RKO (cell line): ENCODE measurements at regions not wholly inside any gene's neighbourhood (a gene's known extent, or its start where the extent isn't known, plus 50 kb on each side); places are given as distances from the start of the nearest gene placed in this dataset.

Experiments used
- DNase-seq: peaks from one replicate; pipeline ENCODE4 v3.0.0-alpha.2; 2016; ENCODE audit warnings: low spot score

DNA sequence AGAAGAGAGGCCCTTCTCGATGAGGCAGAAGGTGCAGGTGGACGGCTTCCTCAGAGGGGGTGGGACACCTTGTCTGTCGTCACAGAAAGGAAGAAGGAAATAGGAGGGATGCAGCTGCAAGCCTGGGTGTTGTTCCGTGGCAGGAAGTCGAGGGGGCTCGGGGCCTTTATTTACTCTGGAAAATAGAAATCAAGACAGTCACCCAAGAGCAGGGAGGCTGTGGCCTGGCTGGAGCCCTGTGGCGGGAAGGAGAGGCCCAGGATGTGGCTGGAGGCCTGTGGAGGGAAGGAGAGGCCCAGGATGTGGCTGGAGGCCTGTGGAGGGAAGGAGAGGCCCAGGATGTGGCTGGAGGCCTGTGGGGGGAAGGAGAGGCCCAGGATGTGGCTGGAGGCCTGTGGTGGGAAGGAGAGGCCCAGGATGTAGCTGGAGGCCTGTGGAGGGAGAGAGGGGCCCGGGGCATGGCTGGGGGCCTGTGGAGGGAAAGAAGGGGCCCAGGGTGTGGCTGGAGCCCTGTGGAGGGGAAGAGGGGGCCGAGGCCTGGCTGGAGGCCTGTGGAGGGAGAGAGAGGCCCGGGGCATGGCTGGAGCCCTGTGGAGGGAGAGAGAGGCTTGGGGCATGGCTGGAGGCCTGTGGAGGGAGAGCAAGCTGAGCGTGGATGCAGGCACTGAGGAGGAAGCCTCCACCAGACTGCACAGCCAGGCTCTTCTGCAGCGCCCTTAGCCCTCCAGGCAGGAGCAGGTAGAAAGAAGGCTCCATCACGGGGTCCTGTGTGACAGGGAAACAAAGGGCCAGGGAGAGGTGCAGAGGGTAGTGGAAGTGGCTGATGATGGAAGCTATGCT is 97.3 kb upstream of the SFMBT2 start:
- DNase-seq: no peak

DNA sequence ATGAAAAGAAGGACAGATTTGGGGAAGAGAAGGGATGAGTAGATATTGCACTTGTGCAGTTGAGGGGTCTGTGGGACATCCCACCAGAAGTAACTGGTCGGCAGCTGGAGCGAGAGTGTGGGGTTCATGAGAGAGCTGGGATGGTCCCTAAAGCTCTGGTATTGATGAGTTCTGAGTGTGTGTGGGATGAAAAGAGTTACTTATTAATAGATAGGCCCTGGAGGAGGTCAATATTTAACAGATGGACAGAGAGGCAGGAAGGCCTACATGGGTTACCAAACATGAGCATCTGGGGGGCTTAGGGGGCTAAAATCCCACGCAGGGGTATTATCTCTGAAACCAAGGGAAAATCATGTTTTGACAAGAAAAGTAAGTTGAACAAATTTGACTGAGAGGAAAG is 95.7 kb upstream of the SFMBT2 start:
- no peak for DNase-seq

DNA sequence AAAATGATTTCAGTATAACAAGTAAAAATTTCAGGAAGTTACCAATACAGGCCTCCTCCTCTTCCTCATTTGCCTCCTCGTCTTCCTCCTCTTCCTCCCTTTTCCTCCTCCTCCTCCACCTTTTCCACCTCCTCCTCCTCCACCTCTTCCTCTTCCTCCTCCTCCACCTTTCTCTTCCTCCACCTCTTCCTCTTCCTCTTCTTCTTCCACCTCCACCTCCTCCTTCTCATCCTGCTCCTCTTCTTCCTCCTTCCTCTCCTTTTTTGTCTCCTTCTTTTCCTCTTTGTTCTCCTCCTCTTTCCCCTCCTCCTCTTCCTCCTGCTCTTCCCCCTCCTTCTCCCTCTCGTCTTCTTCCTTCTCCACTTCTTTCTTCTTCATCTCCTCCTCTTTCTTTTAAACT is 94.4 kb upstream of the SFMBT2 start:
- DNase-seq: no peak

DNA sequence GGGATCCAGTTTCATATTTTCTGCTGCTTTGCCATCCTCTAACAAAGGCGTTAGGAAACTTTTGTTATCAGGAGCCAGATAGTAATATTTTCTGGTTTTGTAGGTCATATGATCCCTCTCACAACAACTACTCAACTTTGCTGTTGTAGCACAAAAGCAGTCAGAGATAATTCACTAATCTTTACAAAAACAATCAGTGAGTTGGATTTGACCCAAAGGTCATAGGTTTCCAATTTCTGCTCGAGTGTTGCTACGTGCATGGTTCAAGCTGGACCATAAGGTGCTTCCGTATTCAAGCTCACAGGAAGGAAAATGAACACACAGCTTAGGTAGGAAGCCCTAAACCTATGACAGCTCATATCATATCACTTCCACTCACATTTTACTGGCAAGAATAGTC is 92.4 kb upstream of the SFMBT2 start:
- no peak for DNase-seq

DNA sequence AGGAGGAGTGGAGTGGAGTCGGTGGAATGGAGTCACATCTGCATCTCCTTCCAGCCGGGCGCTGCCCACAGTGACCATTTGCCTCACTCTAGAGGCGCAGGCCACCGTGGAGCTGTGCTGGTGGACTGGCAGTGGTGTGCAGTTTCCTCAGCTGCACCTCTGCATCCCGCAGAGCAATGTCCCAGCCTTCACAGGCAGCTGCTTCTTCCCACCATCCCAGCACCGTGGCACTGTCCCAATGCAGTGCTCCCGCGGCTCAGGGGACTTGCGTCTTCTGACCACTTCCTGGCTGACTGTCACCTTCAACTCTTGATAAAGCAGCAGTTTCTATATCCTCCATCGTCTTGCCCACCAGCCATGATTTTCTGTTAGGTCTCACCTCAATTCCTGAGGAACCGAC is 90.3 kb upstream of the SFMBT2 start:
- DNase-seq: no peak

DNA sequence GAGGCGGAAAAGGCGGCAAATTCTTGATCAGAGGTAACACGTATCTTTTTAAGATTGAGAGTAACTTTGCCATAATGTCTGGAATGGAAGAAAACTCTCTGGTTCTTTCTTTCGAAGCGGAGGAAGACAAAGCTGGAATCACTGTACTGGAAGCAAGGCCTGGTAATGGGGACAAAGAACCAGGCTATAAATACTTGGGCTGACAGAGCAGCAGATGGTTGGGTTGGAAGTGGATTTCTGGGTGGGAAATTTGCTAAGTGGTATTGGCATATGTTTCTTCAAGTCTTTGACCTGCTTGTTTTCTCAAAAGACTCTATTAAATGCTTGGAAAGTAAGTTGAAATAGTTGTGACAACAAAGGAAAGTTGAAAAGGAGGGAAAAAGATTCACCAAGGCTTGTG is 87.3 kb upstream of the SFMBT2 start:
- no peak for DNase-seq

DNA sequence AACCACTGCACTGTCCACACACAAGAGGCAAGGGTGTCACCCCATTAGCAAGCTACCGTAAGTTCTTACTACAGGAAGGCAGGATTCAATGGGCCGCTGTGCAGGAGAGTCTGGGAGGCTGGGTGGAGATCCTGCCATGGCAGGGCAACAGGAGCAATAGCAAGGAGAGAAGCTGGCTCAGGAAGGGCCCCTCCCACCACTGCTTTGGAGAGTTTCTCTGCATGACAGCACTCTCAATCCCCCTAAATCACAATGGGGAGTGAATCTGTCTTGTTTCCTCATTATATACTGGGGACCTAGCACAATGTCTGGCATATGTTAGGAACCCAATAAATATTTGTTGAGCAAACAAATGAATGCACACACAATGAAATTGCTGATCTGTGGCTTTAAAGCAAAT is 83.2 kb upstream of the SFMBT2 start:
- no peak for DNase-seq

DNA sequence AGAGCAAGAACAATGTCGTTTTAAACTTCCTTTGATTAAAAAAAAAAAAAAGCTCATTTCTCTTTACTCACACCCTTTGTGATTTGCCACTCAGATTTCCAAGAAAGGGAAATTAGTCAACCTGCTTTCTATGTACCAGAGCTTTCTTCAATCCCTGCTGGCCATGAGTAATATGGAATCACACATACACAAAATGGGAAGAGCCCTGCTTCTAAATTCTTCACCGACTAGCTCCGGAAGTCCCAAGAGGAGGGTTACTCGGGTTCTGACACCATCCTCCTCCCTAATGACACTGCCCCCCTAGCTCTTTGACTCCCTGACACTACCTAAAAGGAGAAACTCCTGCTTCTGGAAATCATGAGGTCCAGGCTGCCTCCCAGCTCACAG is 81.8 kb upstream of the SFMBT2 start:
- DNase-seq: peak; percentile 50

DNA sequence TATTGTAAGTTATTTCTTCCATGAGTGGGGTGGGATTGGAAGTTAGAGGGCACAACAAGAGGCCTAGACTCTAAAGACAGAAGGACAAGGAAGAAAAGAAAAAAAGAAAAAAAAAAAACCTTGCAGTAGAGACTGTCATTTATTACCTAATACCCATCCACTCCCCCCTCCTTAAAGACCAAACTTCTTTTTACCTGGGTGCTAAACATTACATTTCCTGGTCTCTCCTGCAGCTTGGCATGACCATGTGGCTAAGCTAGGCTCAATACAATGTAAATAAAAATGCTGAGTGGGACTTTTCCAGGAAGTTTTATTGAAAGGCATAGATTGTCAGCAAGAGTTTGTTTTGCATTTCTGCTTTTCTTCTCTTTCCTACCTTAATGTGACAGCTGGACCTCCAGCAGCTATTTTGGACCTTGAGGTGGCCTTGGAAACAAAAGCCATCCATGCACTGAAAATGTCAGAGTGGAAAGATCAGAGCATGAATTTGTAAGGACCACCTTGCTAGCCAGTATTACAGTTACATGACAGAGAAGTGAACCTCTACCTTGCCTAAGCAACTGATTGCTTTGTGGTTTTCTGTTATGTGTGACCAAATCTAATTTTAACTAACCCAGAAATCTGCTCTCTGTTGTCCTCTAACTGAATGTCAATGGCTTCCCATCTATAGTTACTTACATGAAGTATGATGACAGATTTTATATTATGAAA is 81.3 kb upstream of the SFMBT2 start:
- no peak for DNase-seq

DNA sequence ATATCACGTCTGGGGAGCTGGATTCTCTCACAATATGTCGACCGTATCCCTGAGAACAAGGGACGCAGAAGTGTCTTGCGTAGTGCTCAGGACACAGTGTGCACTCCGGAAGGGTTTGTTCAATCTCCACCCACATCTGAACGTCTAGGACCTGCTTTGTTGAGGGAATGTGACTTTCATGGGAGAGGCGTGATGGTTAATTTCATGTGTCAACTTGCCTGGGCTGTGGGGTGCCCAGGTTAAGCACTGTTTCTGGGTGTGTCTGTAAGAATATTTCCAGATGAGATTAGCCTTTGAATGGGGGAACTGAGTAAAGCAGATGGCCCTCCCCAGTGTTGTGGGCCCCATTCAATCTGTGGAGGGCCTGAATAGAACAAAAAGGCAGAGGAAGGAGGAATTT is 80.4 kb upstream of the SFMBT2 start:
- no peak for DNase-seq

DNA sequence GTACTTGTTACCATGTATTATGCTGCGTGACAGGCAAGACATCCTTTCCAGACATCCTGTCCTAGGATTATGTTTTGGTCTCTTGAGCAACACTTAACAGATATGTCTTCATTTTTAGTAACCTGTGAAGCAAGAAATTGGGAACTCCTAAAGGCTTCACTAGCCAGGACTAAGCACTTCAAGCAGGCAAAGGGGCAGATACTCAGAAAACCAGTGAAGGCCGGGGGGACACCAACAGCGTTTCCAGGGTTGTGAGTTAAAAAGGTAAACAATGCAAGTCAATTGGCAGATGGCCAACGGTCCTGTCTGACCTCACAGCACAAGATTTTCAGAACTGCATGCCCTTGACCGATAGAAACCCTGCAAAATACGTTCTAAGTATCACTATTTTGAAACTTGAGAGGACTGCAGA is 77.6 kb upstream of the SFMBT2 start:
- no peak for DNase-seq

DNA sequence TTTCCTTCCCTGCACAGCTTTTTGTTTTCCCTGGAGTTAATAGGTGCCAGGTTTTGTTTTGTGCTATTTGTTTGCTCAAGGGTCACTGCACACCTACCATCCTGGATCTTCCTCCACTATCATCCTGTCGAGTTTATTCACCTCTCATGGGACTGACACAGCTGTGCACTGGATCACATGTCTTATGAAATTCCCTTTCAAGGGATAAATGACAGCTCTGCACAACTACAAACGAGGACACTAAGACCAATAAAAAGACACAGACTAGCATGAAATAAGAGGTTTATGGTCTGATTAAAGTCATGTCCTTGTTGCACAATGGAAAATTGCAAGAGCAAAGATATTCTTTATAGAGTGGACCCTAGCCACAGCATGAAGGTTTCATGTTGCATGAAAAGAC is 76.7 kb upstream of the SFMBT2 start:
- no peak for DNase-seq

DNA sequence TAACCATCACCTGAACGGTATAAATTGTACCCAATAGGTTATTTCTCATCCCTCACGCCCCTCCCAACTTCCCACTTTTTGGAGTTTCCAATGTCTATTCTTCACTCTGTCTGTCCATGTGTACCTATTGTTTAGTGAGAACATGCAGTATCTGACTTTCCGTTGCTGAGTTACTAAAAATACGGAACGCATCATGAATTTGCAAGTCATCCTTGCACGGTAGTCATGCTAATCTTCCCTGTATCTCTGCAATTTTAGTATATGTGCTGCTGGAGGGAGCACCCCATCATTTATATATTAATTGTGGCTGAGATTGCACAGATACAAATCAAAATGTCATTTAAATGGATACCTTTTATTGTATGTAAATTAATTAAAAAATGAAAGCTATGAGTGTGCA is 75.7 kb upstream of the SFMBT2 start:
- no peak for DNase-seq

DNA sequence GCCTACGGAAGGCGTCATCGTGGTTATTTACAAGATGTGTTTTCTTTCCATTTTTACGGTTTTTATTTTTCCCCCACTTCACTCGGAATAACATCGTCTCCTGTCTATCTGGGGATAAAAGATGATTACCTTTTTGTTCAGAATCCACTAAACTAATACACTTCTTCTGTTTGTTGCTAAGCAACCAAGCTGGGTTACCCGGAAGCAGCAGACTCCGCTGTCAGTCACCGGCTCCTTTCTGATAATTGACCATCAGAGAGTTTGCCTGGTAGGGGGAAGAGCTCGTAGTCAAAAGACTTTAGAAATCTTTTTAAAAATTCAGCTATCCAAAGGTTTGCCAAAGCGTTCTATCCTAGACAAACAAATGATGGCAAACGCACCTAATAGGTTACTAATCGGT is 75.0 kb upstream of the SFMBT2 start:
- DNase-seq: no peak

DNA sequence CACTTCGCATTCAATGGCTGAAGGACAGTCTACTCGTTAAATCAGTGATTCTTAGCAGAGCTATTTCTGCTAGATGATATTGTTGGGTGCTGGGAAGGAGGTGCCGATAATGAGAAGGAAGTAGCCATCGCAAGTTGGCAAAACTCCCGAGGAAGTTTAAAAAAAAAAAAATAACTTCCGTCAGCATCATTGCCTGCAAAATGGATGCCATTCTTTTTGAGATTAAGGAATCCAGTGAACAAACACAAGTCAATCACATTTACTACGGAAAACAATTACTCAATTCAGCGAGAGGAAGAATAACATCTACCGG is 74.4 kb upstream of the SFMBT2 start:
- DNase-seq: no peak

DNA sequence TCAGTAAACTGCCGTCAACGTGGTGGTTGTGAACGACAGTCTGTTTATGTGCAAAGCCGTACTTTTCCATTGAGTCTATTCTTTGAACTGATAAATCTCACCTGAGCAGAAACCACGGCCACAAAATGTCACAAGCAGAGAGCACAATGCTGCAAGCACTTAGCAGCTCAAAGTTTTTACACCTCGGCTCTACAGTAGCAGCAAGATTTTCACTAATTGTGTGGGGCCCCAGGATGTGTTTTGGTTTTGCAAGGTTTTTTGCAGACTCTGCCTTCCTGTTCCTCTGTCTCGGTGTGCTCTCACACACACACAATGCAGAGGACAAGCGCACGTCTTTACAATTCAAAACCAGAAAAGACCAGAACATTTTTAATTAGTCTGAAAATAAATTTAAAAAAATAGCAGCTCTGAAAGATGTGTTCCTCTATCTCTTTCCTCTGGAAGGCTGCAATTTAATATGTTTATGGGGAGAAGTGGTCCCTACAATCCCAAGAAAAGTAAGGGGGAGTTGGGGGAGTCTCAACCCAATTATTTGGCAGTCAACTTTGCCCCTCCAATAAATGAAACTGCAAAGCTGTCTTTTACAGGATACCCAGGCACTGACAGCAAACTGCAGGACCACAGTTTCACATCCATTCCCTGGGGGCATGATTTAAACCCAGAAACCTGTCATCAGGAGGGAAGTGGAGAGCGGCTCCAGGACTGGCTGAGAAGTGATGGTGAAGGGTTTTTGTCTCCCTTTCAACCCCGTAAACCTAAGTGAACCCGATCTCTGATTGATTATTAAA is 73.8 kb upstream of the SFMBT2 start:
- no peak for DNase-seq

DNA sequence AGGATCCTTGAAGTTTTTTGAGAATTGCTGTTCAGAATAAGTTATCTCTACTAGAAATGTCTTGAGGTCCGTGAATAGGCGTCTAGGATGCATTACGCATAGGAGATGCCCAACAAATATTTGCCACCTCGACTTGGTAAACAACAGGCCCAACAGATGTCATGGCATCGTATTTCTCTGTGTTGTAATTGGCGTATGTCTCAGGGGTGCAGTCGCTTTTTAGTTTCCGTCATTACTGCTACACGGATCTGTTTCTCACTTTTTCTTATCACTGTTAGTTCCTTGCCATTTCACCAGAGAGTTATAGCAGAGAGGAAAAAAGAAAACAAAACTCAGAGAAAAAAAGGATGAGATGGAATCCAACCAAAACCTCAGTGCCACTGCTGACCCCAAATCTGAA is 73.0 kb upstream of the SFMBT2 start:
- no peak for DNase-seq

DNA sequence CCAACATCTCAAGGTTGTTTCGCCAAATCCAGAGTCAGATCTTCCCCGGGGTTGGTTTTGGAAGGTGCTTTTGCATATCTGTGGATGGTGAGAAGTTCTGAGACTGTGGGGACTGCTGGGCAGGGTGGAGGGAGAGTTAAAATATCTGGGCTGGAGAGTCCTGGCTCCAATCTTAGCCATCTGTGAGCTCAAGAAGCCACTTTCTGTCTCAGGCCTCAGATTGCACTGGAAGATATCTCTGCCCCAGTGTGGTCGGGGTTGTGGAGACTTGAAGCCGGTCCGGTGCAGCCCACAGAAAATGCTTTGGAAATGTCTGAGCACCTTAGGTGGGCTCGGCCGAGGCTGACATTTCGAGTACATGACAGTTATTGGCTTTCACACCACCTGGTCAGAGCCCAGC is 72.2 kb upstream of the SFMBT2 start:
- no peak for DNase-seq

DNA sequence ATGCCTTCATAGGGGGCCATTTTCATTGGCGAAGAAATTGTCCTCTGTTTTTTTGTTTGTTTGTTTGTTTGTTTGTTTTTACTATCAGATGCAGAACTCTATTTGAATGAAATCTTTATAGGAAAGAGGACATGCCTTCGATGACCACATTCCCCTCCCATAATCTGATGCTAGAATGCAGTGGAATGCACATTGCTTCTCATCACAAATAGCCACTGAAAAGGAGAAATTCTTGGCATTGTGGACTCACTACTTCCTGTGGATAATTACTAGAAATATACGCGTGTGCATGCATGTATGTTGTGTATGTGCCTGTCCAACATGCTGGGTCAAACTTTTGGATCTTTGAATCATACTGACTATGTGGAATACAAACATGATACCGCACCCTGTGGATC is 70.5 kb upstream of the SFMBT2 start:
- DNase-seq: no peak

DNA sequence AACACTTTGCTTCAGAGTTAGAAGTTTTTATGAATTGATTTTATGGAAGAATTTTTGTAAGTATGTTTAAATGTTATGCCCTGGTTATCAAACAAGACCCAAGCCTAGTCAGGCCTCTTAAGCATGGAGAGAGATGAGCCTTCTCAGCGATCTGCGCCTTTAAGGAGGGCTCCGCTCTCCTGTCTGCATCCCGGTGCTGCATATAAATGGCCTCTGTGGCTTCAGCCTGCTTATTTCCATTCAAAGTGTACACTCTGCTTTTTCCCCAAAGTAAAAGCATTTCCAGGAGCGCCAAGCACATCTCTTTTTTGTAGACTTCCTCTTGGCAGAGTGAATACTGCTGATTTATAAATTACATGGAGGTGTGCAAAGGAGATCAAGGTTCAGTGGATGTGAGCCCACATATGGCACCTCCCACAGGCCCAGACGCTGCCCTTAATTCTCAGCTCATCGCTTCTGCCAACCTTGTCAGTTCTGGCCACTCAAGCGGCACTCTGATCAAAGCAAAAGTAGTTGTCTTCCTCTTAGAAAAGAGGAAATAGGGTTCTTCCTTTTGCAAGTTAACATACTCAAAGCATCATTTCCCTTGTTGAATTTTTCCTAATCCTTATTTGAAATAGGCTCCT is 70.0 kb upstream of the SFMBT2 start:
- no peak for DNase-seq

DNA sequence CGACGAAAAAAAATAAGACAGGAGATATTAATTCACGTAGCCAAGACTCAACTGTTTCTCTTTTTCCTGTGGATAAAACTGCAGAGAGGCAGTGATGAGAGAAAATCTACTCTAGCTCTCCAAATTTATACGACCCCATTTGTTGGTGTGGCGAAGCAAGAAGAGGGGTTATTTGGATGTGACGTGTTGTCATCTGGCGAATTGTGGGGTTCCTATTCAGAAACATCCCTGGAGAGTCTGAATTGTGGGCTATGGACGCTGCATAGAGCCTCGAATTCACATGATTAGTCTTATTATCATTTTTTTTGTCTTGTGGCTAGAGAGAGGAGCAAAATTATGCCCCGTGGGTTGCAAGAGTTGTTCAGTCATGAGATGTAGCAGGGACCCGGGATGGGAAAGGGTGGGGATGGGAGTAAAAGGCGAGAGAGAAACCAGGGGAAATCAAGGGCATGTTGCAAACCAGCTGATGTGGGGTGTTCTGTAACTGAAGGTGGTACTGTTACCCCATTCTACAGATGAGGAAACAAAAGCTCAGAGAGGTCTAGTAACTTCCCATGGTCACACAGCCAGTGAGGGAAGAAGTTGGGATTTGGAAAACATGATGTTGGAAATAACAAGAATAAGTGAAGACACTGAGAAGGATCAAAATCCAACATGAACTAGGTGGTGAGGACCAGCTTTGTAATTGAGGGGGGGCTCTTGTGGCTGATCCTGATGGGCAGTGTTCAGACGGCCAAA is 69.2 kb upstream of the SFMBT2 start:
- DNase-seq: no peak
